Smooth muscle cell (in vitro differentiated cells): ENCODE measurements at regions not wholly inside any gene's neighbourhood (a gene's known extent, or its start where the extent isn't known, plus 50 kb on each side); places are given as distances from the start of the nearest gene placed in this dataset.

Experiments
- DNase-seq: peaks from one replicate; lab custom pipeline; 2025; ENCODE audit not compliant: unreplicated experiment; lab: John Stamatoyannopoulos, UW
- H2AFZ ChIP-seq: fragments of 200-600 bp; sonication (generic); 2 replicates; pipeline ENCODE4 v1.6.0; 2016; ENCODE audit warnings: antibody characterized with exemption, low read depth, mild to moderate bottlenecking
- H3F3A ChIP-seq: fragments of 200-600 bp; sonication (generic); 2 replicates; pipeline ENCODE4 v1.6.0; 2017; ENCODE audit warnings: antibody characterized with exemption, low read depth
- H3K27ac ChIP-seq: fragments of 200-600 bp; sonication (generic); 2 replicates; pipeline ENCODE4 v1.5.1; 2016; ENCODE audit warnings: low read depth, mild to moderate bottlenecking
- H3K27me3 ChIP-seq: fragments of 200-600 bp; sonication (generic); 2 replicates; pipeline ENCODE4 v1.6.1; 2016; ENCODE audit warnings: low read depth, mild to moderate bottlenecking
- H3K36me3 ChIP-seq: fragments of 200-600 bp; sonication (generic); 2 replicates; pipeline ENCODE4 v1.5.1; 2016; ENCODE audit warnings: low read depth
- H3K4me1 ChIP-seq: fragments of 200-600 bp; sonication (generic); 2 replicates; pipeline ENCODE4 v1.5.1; 2016; ENCODE audit warnings: low read depth
- H3K4me2 ChIP-seq: fragments of 200-600 bp; sonication (generic); 2 replicates; pipeline ENCODE4 v1.6.0; 2016; ENCODE audit warnings: mild to moderate bottlenecking
- H3K4me3 ChIP-seq: fragments of 200-600 bp; sonication (generic); 2 replicates; pipeline ENCODE4 v1.5.1; 2016; ENCODE audit warnings: mild to moderate bottlenecking
- H3K79me2 ChIP-seq: fragments of 200-600 bp; sonication (generic); 2 replicates; pipeline ENCODE4 v1.6.0; 2016; ENCODE audit warnings: low read depth, mild to moderate bottlenecking
- H3K9ac ChIP-seq: fragments of 200-600 bp; sonication (generic); 2 replicates; pipeline ENCODE4 v1.6.0; 2016; ENCODE audit warnings: low read depth
- H3K9me3 ChIP-seq: fragments of 200-600 bp; sonication (generic); replicated peaks from 2 replicates; pipeline ENCODE4 v1.5.1; 2016; ENCODE audit warnings: low read depth
- H4K20me1 ChIP-seq: fragments of 200-600 bp; sonication (generic); 2 replicates; pipeline ENCODE4 v1.6.0; 2016; ENCODE audit warnings: low read depth
- WGBS: methylation state at CpG from one replicate; pipeline ENCODE4 v1.1.7; 2016; ENCODE audit warnings: low lambda C conversion rate; 5-methylcytosine and 5-hydroxymethylcytosine counted together
- TF ChIP-seq, protein P1 (sequence below): fragments of 200-600 bp; sonication (generic); IDR thresholded peaks from 2 replicates; pipeline ENCODE4 v1.5.1; 2017; ENCODE audit warnings: borderline replicate concordance, mild to moderate bottlenecking, antibody characterized with exemption; ENCODE audit not compliant: insufficient read depth, poor library complexity, severe bottlenecking

DNA sequence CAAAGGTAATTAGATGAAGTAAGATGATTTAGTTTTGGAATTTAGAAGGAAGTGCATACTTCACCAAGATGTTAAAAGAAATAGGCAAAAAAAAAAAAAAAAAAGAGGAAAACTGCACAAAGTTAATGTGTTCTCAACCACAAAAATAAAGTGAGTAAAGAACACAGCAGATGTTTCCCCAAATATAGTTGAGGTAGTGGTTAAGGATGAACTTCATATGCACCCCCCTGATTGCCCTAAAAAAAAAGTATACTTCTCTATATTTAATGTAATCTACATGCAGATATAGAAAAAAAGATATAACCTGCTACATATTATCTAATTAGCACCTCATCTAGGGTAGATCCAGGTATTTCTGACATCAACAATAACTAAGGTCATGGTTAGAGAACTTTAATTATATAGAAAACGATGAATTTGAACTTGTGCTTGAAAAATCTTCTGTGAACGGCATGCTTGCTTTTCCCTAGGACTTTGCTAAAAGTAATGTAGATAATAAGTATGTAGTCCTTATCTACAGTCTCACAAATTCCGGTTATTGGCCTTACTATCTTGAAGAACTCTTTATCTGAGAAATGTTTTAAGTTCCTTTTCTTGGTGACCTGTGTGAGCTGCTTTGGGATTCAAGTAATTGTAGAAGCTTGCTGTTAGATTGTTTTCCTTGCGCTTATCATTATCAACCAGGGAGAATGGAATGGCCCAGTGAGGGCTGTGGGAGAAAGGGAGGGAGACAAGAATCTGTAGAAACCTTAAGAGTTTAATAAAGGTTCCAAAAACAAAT is 70.1 kb upstream of the LRRC7 start:
- H3F3A ChIP-seq = no peaks in the 10 kb centered on the region
- no peaks in the 10 kb centered on the region for H3K36me3 ChIP-seq
- WGBS = 77% methylated on average over 4 of the region's 4 CpGs
- DNase-seq = no peak
- no peak overlapping the region for H3K9ac ChIP-seq
- no peaks in the 10 kb centered on the region for H3K9me3 ChIP-seq
- H3K27ac ChIP-seq = no peak overlapping the region
- H3K4me3 ChIP-seq = no peak overlapping the region
- no peaks in the 10 kb centered on the region for H3K79me2 ChIP-seq
- H3K4me2 ChIP-seq = no peak overlapping the region
- TF ChIP-seq, protein P1, sequence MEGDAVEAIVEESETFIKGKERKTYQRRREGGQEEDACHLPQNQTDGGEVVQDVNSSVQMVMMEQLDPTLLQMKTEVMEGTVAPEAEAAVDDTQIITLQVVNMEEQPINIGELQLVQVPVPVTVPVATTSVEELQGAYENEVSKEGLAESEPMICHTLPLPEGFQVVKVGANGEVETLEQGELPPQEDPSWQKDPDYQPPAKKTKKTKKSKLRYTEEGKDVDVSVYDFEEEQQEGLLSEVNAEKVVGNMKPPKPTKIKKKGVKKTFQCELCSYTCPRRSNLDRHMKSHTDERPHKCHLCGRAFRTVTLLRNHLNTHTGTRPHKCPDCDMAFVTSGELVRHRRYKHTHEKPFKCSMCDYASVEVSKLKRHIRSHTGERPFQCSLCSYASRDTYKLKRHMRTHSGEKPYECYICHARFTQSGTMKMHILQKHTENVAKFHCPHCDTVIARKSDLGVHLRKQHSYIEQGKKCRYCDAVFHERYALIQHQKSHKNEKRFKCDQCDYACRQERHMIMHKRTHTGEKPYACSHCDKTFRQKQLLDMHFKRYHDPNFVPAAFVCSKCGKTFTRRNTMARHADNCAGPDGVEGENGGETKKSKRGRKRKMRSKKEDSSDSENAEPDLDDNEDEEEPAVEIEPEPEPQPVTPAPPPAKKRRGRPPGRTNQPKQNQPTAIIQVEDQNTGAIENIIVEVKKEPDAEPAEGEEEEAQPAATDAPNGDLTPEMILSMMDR = no peak
- H2AFZ ChIP-seq = no peak overlapping the region
- H4K20me1 ChIP-seq = no peaks in the 10 kb centered on the region
- H3K27me3 ChIP-seq = no peaks in the 10 kb centered on the region
- H3K4me1 ChIP-seq = no peaks in the 10 kb centered on the region

GRCh38 chr1:69498711-69499110 is 69.0 kb upstream of the LRRC7 start:
- no peaks in the 10 kb centered on the region for H3F3A ChIP-seq
- TF ChIP-seq, protein P1 = no peak
- peak overlapping the region; percentile 45 for H3K27ac ChIP-seq
- H3K27me3 ChIP-seq = no peaks in the 10 kb centered on the region
- H3K36me3 ChIP-seq = no peaks in the 10 kb centered on the region
- H3K9ac ChIP-seq = no peak overlapping the region
- no peak for DNase-seq
- H3K4me2 ChIP-seq = no peak overlapping the region
- H3K9me3 ChIP-seq = no peaks in the 10 kb centered on the region
- no peak overlapping the region for H3K4me3 ChIP-seq
- H3K79me2 ChIP-seq = no peaks in the 10 kb centered on the region
- peak overlapping the region; percentile 42 for H2AFZ ChIP-seq
- WGBS = 74% methylated on average over 1 of the region's 1 CpG
- no peaks in the 10 kb centered on the region for H4K20me1 ChIP-seq
- no peaks in the 10 kb centered on the region for H3K4me1 ChIP-seq

DNA sequence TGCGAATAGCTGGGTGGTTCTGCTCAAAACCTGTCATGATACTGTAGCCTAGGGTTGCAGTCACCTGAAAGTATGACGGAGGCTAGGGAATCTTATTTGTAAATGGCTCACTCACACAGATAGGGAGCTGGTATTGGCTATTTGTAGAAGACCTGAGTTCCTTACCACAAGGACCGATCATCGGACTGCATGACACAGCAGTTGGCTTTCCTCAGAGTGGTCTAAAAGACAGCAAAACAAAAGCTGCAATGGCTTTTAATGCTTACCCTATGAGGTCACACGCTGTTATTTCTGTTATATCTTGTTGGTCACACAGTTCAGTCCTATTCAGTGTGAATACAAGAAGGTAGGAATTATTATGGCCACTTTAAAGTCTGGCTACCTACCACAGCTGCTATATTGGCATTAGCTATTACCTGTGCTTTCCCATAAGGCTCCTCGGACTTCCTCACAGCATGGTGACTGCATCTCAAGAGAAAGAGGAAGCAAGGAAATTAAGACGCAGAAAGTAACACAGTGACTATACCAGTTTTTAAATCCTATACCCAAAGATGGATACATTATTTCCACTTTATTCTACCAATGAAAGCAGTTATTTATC is 68.4 kb upstream of the LRRC7 start:
- peak overlapping the region; percentile 16 for H3K27ac ChIP-seq
- H3K4me1 ChIP-seq = no peaks in the 10 kb centered on the region
- TF ChIP-seq, protein P1 = no peak
- H3K4me3 ChIP-seq = no peak overlapping the region
- no peaks in the 10 kb centered on the region for H3K79me2 ChIP-seq
- no peaks in the 10 kb centered on the region for H3K27me3 ChIP-seq
- H3K36me3 ChIP-seq = no peaks in the 10 kb centered on the region
- WGBS = 94% methylated on average over 7 of the region's 7 CpGs
- no peak overlapping the region for H2AFZ ChIP-seq
- H3K9me3 ChIP-seq = no peaks in the 10 kb centered on the region
- no peak overlapping the region for H3K4me2 ChIP-seq
- DNase-seq = no peak
- no peak overlapping the region for H3K9ac ChIP-seq
- H3F3A ChIP-seq = no peaks in the 10 kb centered on the region
- H4K20me1 ChIP-seq = no peaks in the 10 kb centered on the region
